T47D (cell line): ENCODE measurements at regions not wholly inside any gene's neighbourhood (a gene's known extent, or its start where the extent isn't known, plus 50 kb on each side); places are given as distances from the start of the nearest gene placed in this dataset.
A peak's percentile ranks its signal among the peaks of the same experiment; 100 is the strongest.

Source experiments
- DNase-seq, 2 experiments: peaks; one replicate each; pipeline versions ENCODE4 v3.0.0 to v3.0.0-alpha.2; 2011 to 2012; ENCODE audit warnings: low read depth in 1 of 2, low spot score in 1 of 2
- JUND ChIP-seq: IDR thresholded peaks from 2 replicates; pipeline ENCODE4 v1.6.1; 2012; ENCODE audit warnings: low read depth
- in situ Hi-C: cut with HindIII; loops from 2 replicates; pipeline ENCODE4 v1.10.0; 2016; ENCODE audit warnings: low sequenced_read_pairs, low pct_unique_long_range_greater_than_20kb

- in situ Hi-C loops: no loop called here
- no peak for TF ChIP-seq JUND
- no peak for DNase-seq
Observed at GRCh38 chr5:23579566-23579965, 72.2 kb downstream of the PRDM9 start.

- DNase-seq: no peak
- TF ChIP-seq JUND: no peak
- in situ Hi-C loops: no loop called here
Observed at GRCh38 chr5:23583081-23583480, 75.7 kb downstream of the PRDM9 start.

- in situ Hi-C loops: no loop called here
- no peak for DNase-seq
- no peak for TF ChIP-seq JUND
Observed at GRCh38 chr5:23588841-23589326, 81.5 kb downstream of the PRDM9 start.

- in situ Hi-C loops: no loop called here
- no peak for DNase-seq
Observed at GRCh38 chr5:23591250-23591649, 83.8 kb downstream of the PRDM9 start.

GRCh38 chr5:23606927-23607326 lies 99.5 kb downstream of the PRDM9 start:
- in situ Hi-C loops: no loop called here
- no peak for DNase-seq
- TF ChIP-seq JUND: no peak

More at GRCh38 chr5:23591250-23591649, 83.8 kb downstream of the PRDM9 start:
- TF ChIP-seq JUND: no peak

- no peak for TF ChIP-seq JUND
- in situ Hi-C loops: no loop called here
- no peak for DNase-seq
Observed at GRCh38 chr5:23612701-23613100, 105.3 kb downstream of the PRDM9 start.

GRCh38 chr5:23613566-23613965 lies 106.2 kb downstream of the PRDM9 start:
- no peak for TF ChIP-seq JUND
- in situ Hi-C loops: no loop called here
- DNase-seq: no peak

- no peak for TF ChIP-seq JUND
- no peak for DNase-seq
- in situ Hi-C loops: no loop called here
Observed at GRCh38 chr5:23614422-23614821, 107.0 kb downstream of the PRDM9 start.

GRCh38 chr5:23626961-23627360 lies 119.6 kb downstream of the PRDM9 start:
- no peak for DNase-seq
- in situ Hi-C loops: no loop called here
- no peak for TF ChIP-seq JUND

- in situ Hi-C loops: no loop called here
- no peak for DNase-seq
- TF ChIP-seq JUND: no peak
Observed at GRCh38 chr5:23627976-23628375, 120.6 kb downstream of the PRDM9 start.

- in situ Hi-C loops: no loop called here
- no peak for DNase-seq
- TF ChIP-seq JUND: no peak
Observed at GRCh38 chr5:23629396-23629795, 122.0 kb downstream of the PRDM9 start.

GRCh38 chr5:23631302-23632045 lies 124.1 kb downstream of the PRDM9 start:
- DNase-seq: peak in 1 of 2 experiments; percentile 13
- in situ Hi-C loops: no loop called here

GRCh38 chr5:23635938-23636337 lies 128.5 kb downstream of the PRDM9 start:
- no peak for TF ChIP-seq JUND
- DNase-seq: no peak
- in situ Hi-C loops: no loop called here

More at GRCh38 chr5:23631302-23632045, 124.1 kb downstream of the PRDM9 start:
- TF ChIP-seq JUND: no peak

- no peak for TF ChIP-seq JUND
- no peak for DNase-seq
- in situ Hi-C loops: no loop called here
Observed at GRCh38 chr5:23639326-23639725, 131.9 kb downstream of the PRDM9 start.
